Panc1 (cell line): ENCODE measurements at regions not wholly inside any gene's neighbourhood (a gene's known extent, or its start where the extent isn't known, plus 50 kb on each side); places are given as distances from the start of the nearest gene placed in this dataset.

ENCODE experiments used
- POLR2AphosphoS5 ChIP-seq: IDR thresholded peaks from 2 replicates; pipeline ENCODE4 v1.6.1; 2012; ENCODE audit warnings: mild to moderate bottlenecking, low read depth, low read length, moderate library complexity
- SIN3A ChIP-seq: IDR thresholded peaks from 2 replicates; pipeline ENCODE4 v1.6.1; 2012; ENCODE audit warnings: low read depth, mild to moderate bottlenecking, low read length, moderate library complexity, borderline replicate concordance; ENCODE audit not compliant: insufficient read depth
- TCF7L2 ChIP-seq: IDR thresholded peaks from 2 replicates; pipeline ENCODE4 v1.6.1; 2011; ENCODE audit warnings: mild to moderate bottlenecking, low read depth, low read length, inconsistent platforms
- TF ChIP-seq, protein P1 (sequence below), 2 experiments: IDR thresholded peaks; 2 replicates each; pipeline ENCODE4 v1.6.1; 2011 to 2012; ENCODE audit warnings: low read depth in 2 of 2, control low read depth in 1 of 2, low read length in 1 of 2, mild to moderate bottlenecking in 1 of 2, moderate library complexity in 1 of 2; ENCODE audit not compliant: insufficient read depth in 1 of 2
- TF ChIP-seq, protein P2 (sequence below): fragments of 450-650 bp; IDR thresholded peaks from 2 replicates; pipeline ENCODE4 v1.5.1; 2017; ENCODE audit warnings: mild to moderate bottlenecking

DNA sequence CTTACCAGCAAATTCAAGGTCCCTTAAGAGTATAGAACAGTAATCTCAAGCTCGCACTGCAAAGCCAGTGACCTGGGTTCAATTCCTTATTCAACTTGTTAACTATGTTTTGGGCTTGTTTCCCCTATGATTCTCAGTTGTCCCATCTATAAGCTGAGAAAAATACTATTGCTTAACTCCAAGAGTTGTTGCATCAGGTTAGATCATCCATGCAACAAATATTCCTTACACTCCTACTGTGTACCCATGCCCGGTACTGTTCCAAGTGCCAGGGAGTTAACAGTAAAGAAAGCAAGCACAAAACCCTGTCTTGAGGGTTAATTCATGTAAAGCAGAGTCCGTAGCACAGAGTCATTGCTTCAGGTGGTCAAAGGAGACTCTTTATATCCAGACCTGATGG, 247.3 kb downstream of the MAFB start:
- TF ChIP-seq POLR2AphosphoS5 (no peak), SIN3A (no peak), TCF7L2 (no peak)
- TF ChIP-seq, protein P1, sequence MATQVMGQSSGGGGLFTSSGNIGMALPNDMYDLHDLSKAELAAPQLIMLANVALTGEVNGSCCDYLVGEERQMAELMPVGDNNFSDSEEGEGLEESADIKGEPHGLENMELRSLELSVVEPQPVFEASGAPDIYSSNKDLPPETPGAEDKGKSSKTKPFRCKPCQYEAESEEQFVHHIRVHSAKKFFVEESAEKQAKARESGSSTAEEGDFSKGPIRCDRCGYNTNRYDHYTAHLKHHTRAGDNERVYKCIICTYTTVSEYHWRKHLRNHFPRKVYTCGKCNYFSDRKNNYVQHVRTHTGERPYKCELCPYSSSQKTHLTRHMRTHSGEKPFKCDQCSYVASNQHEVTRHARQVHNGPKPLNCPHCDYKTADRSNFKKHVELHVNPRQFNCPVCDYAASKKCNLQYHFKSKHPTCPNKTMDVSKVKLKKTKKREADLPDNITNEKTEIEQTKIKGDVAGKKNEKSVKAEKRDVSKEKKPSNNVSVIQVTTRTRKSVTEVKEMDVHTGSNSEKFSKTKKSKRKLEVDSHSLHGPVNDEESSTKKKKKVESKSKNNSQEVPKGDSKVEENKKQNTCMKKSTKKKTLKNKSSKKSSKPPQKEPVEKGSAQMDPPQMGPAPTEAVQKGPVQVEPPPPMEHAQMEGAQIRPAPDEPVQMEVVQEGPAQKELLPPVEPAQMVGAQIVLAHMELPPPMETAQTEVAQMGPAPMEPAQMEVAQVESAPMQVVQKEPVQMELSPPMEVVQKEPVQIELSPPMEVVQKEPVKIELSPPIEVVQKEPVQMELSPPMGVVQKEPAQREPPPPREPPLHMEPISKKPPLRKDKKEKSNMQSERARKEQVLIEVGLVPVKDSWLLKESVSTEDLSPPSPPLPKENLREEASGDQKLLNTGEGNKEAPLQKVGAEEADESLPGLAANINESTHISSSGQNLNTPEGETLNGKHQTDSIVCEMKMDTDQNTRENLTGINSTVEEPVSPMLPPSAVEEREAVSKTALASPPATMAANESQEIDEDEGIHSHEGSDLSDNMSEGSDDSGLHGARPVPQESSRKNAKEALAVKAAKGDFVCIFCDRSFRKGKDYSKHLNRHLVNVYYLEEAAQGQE (IDR thresholded peaks at IDR 0.05; ENCODE audit: insufficient read depth in 1 of 2, low read depth in 2 of 2, low read length in 1 of 2), result no peak
- TF ChIP-seq, protein P2, sequence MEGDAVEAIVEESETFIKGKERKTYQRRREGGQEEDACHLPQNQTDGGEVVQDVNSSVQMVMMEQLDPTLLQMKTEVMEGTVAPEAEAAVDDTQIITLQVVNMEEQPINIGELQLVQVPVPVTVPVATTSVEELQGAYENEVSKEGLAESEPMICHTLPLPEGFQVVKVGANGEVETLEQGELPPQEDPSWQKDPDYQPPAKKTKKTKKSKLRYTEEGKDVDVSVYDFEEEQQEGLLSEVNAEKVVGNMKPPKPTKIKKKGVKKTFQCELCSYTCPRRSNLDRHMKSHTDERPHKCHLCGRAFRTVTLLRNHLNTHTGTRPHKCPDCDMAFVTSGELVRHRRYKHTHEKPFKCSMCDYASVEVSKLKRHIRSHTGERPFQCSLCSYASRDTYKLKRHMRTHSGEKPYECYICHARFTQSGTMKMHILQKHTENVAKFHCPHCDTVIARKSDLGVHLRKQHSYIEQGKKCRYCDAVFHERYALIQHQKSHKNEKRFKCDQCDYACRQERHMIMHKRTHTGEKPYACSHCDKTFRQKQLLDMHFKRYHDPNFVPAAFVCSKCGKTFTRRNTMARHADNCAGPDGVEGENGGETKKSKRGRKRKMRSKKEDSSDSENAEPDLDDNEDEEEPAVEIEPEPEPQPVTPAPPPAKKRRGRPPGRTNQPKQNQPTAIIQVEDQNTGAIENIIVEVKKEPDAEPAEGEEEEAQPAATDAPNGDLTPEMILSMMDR, result no peak
